ENCODE measurements at regions not wholly inside any gene's neighbourhood (a gene's known extent, or its start where the extent isn't known, plus 50 kb on each side); places are given as distances from the start of the nearest gene placed in this dataset.

DNA sequence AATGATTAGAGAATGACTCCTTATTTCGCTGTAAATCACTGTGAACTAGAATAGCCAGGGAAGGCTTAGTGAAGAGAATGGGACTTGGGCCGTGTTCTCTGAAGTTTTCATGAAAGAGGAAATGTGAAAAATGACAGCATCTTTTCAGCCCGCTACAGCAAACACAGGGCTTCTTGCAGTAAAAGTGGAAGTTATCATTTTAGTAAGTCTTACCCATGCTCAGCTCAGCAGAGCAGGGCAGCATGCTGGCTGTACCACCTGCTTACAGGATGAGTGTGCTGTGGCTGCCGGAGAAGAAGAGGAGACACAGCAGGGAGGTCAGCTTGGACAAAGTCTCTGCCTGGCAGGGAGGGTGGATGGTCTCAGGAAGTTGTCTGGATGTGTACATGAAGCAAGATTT lies 300.7 kb upstream of the DLGAP1 start:
- TF ChIP-seq EZH2 (IDR thresholded peaks at IDR 0.05; ENCODE audit: borderline replicate concordance, low read length): no peak
- TF ChIP-seq, protein P1, sequence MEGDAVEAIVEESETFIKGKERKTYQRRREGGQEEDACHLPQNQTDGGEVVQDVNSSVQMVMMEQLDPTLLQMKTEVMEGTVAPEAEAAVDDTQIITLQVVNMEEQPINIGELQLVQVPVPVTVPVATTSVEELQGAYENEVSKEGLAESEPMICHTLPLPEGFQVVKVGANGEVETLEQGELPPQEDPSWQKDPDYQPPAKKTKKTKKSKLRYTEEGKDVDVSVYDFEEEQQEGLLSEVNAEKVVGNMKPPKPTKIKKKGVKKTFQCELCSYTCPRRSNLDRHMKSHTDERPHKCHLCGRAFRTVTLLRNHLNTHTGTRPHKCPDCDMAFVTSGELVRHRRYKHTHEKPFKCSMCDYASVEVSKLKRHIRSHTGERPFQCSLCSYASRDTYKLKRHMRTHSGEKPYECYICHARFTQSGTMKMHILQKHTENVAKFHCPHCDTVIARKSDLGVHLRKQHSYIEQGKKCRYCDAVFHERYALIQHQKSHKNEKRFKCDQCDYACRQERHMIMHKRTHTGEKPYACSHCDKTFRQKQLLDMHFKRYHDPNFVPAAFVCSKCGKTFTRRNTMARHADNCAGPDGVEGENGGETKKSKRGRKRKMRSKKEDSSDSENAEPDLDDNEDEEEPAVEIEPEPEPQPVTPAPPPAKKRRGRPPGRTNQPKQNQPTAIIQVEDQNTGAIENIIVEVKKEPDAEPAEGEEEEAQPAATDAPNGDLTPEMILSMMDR (IDR thresholded peaks at IDR 0.05; ENCODE audit: low read length): no peak
